ENCODE measurements at regions not wholly inside any gene's neighbourhood (a gene's known extent, or its start where the extent isn't known, plus 50 kb on each side); places are given as distances from the start of the nearest gene placed in this dataset.

DNA sequence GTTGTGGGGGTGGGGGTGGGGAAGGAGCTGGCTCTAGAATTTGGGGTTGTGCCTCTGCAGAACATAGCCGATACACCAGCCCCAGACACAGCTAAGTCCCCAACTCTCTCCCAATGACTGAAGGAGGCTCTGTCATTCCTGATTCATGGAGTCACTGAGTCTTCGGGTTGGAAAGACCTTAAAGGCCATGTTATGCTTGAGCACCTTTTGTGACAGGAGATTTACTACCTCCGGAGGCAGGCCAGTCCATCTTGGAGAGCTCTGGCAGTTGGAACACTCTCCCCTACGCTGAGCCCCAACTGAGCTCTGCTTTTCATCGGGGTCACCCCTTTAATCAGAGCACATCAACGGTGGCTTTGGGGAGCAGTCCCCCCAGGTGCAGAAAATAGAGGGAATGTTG lies 284.4 kb upstream of the GJB5 start:
- TF ChIP-seq, protein P1, sequence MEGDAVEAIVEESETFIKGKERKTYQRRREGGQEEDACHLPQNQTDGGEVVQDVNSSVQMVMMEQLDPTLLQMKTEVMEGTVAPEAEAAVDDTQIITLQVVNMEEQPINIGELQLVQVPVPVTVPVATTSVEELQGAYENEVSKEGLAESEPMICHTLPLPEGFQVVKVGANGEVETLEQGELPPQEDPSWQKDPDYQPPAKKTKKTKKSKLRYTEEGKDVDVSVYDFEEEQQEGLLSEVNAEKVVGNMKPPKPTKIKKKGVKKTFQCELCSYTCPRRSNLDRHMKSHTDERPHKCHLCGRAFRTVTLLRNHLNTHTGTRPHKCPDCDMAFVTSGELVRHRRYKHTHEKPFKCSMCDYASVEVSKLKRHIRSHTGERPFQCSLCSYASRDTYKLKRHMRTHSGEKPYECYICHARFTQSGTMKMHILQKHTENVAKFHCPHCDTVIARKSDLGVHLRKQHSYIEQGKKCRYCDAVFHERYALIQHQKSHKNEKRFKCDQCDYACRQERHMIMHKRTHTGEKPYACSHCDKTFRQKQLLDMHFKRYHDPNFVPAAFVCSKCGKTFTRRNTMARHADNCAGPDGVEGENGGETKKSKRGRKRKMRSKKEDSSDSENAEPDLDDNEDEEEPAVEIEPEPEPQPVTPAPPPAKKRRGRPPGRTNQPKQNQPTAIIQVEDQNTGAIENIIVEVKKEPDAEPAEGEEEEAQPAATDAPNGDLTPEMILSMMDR (IDR thresholded peaks at IDR 0.05), result no peak
- no peak for TF ChIP-seq ZFX (IDR thresholded peaks at IDR 0.05; ENCODE audit: borderline replicate concordance)
